ENCODE measurements at regions not wholly inside any gene's neighbourhood (a gene's known extent, or its start where the extent isn't known, plus 50 kb on each side); places are given as distances from the start of the nearest gene placed in this dataset.
A peak's percentile ranks its signal among the peaks of the same experiment; 100 is the strongest.

GRCh38 chr2:57796527-57796926, 250.1 kb upstream of the VRK2 start:
- H3K27ac ChIP-seq (ENCODE audit: low read depth, low read length) = peak overlapping the region; percentile 28; the same call in 1 of the 2 replicates
- FAIRE-seq = peak; percentile 58
- no peak for TF ChIP-seq POLR2A (IDR thresholded peaks at IDR 0.05; ENCODE audit: control extremely low read depth in 1 of 2, low read depth in 2 of 2, low read length in 2 of 2)
- no peak for TF ChIP-seq CHD2 (IDR thresholded peaks at IDR 0.05; ENCODE audit: low read length)
- TF ChIP-seq NANOG (IDR thresholded peaks at IDR 0.05; ENCODE audit: insufficient read depth, low read depth, low read length, poor library complexity, severe bottlenecking) = peak; percentile 71
- no peak for TF ChIP-seq SRF (IDR thresholded peaks at IDR 0.05; ENCODE audit: low read depth, low read length)
- TF ChIP-seq TAF7 (optimal IDR thresholded peaks at IDR 0.05; ENCODE audit: borderline replicate concordance, low read depth, low read length) = no peak
- peak; percentile 93 for TF ChIP-seq TCF12 (IDR thresholded peaks at IDR 0.05; ENCODE audit: low read depth, low read length)
- no peak for TF ChIP-seq CREB1 (IDR thresholded peaks at IDR 0.05)
- TF ChIP-seq SAP30 (IDR thresholded peaks at IDR 0.05; ENCODE audit: insufficient read depth, insufficient replicate concordance, low read length) = no peak
- peak in 1 of 2 experiments; percentile 66; a peak in 1 of 4 replicates for TF ChIP-seq HDAC2 (IDR thresholded peaks at IDR 0.05; ENCODE audit: borderline replicate concordance in 1 of 2, low read depth in 2 of 2, low read length in 2 of 2)
- no peak for TF ChIP-seq JUN (IDR thresholded peaks at IDR 0.05; ENCODE audit: low read depth, low read length)
- TF ChIP-seq SP1 (IDR thresholded peaks at IDR 0.05; ENCODE audit: low read depth, low read length) = peak; percentile 68; the same call in 1 of the 2 replicates
- peak in 1 of 2 experiments; percentile 85 for TF ChIP-seq BCL11A (IDR thresholded peaks at IDR 0.05; ENCODE audit: low read depth in 2 of 2, low read length in 2 of 2)
- TF ChIP-seq SIX5 (IDR thresholded peaks at IDR 0.05; ENCODE audit: low read depth, low read length) = no peak
- no peak for TF ChIP-seq RXRA (IDR thresholded peaks at IDR 0.05; ENCODE audit: insufficient read depth, low read depth, low read length)
- peak; percentile 19 for TF ChIP-seq ASH2L (IDR thresholded peaks at IDR 0.05; ENCODE audit: low read length)

More at GRCh38 chr2:57796527-57796926, 250.1 kb upstream of the VRK2 start:
- H3K27me3 ChIP-seq (replicated peaks in 1 of 4; ENCODE audit: control insufficient read depth in 3 of 4, extremely low read depth in 1 of 4, insufficient read depth in 3 of 4, low read length in 3 of 4) = no peaks in the 10 kb centered on the region
- peak overlapping the region; percentile 96 for H4K5ac ChIP-seq (ENCODE audit: insufficient read length, low read depth, low read length)
- no peaks in the 10 kb centered on the region for H3K23me2 ChIP-seq (ENCODE audit: low read depth, low read length)
- no peak overlapping the region for H2AFZ ChIP-seq (ENCODE audit: low read length)
- no peak overlapping the region for H2BK120ac ChIP-seq (replicated peaks; ENCODE audit: low read depth, low read length)
- H2BK12ac ChIP-seq (ENCODE audit: low read depth, low read length) = no peak overlapping the region
- H3K18ac ChIP-seq (ENCODE audit: extremely low read depth, low read length) = no peak overlapping the region
- no peak overlapping the region for H2AK5ac ChIP-seq (ENCODE audit: low read depth, low read length)
- H4K91ac ChIP-seq (replicated peaks; ENCODE audit: insufficient read length, low read length) = no peak overlapping the region
- no peak overlapping the region for H3K4ac ChIP-seq (replicated peaks; ENCODE audit: insufficient read length, low read depth, low read length)
- ChIA-PET CTCF (ENCODE audit: partially characterized antibody) (no interaction called here), POLR2A (ENCODE audit: partially characterized antibody) (interaction anchor here (0.8 kb wide), 1 partner anchor 9 kb away, joined by 3 read pairs; no protein-coding TSS in a partner anchor)
- H3K14ac ChIP-seq (ENCODE audit: insufficient read length) = no peak overlapping the region
- H3K79me2 ChIP-seq (ENCODE audit: control insufficient read depth in 1 of 2, insufficient read depth in 2 of 2, low read length in 2 of 2) = no peaks in the 10 kb centered on the region
- H3K36me3 ChIP-seq (ENCODE audit: control insufficient read depth in 2 of 4, insufficient read depth in 4 of 4, low read length in 3 of 4) = peaks cover 0 to 19% (median 0%) of the 10 kb centered on the region in 4 experiments; a peak in 1 of 8 replicates
- no peak overlapping the region for H3K23ac ChIP-seq (ENCODE audit: insufficient read length)
- no peak overlapping the region for H2BK20ac ChIP-seq (ENCODE audit: low read length)
- no peak overlapping the region for H4K8ac ChIP-seq (ENCODE audit: extremely low read depth, insufficient read depth, low read length)
- H4K20me1 ChIP-seq (replicated peaks in 1 of 2; ENCODE audit: control insufficient read depth in 1 of 2, insufficient read depth in 2 of 2, low read length in 2 of 2) = no peaks in the 10 kb centered on the region
- H3K4me3 ChIP-seq (ENCODE audit: extremely low read depth in 1 of 4, insufficient read depth in 2 of 4, low read depth in 3 of 4, low read length in 4 of 4) = peak overlapping the region in 1 of 4 experiments; percentile 48; a peak in 2 of 8 replicates
- peak overlapping the region in 1 of 2 experiments; percentile 54; a peak in 1 of 4 replicates for H3K4me2 ChIP-seq (ENCODE audit: insufficient read depth in 1 of 2, low read depth in 2 of 2, low read length in 2 of 2)
- no peak overlapping the region for H3K56ac ChIP-seq (replicated peaks; ENCODE audit: insufficient read length, low read depth, low read length)
- H3K9ac ChIP-seq (replicated peaks in 1 of 4; ENCODE audit: extremely low read depth in 1 of 4, low read depth in 3 of 4, low read length in 3 of 4) = no peak overlapping the region
- H3K4me1 ChIP-seq (replicated peaks in 1 of 4; ENCODE audit: control insufficient read depth in 3 of 4, insufficient read depth in 4 of 4, low read length in 3 of 4) = peaks cover 0 to 9% (median 0%) of the 10 kb centered on the region in 4 experiments; a peak in 3 of 7 replicates
- 0% methylated on average over 2 of the region's 2 CpGs; no CpG with 5 or more reads in 1 of the 2 experiments for WGBS, 2 experiments (ENCODE audit: extremely low coverage in 1 of 2, insufficient coverage in 1 of 2, insufficient read length in 1 of 2, insufficient replicate concordance in 2 of 2, low coverage in 1 of 2, low lambda C conversion rate in 2 of 2, missing lambda C conversion rate in 1 of 2)
- H3K79me1 ChIP-seq (ENCODE audit: low read depth, low read length) = no peaks in the 10 kb centered on the region
- no peak overlapping the region for H2BK5ac ChIP-seq (ENCODE audit: low read depth, low read length)
- peaks cover 6% of the 10 kb centered on the region in 2 experiments; a peak in 3 of 4 replicates for H3K9me3 ChIP-seq (ENCODE audit: insufficient read depth in 2 of 2, low read depth in 1 of 2, low read length in 1 of 2)
- DNase-seq (ENCODE audit: low read depth in 1 of 2, low spot score in 2 of 2) = peak in 1 of 2 experiments; percentile 46
- H2BK15ac ChIP-seq (ENCODE audit: low read length) = no peak overlapping the region

Data from H1 (cell line).